HCT116 (cell line): ENCODE measurements at regions not wholly inside any gene's neighbourhood (a gene's known extent, or its start where the extent isn't known, plus 50 kb on each side); places are given as distances from the start of the nearest gene placed in this dataset.

ENCODE experiments used
- ATAC-seq: fragments of 200-7000 bp; cut with Tn5 transposase; 2 replicates; pipeline ENCODE4 v1.9.1; 2020; ENCODE audit warnings: mild to moderate bottlenecking, moderate library complexity
- BruUV-seq: library from RNA; stranded (reverse); fragments of 400-500 nt; replicated peaks from 2 replicates; lab custom pipeline; 2021; lab: Mats Ljungman, UMichigan
- CTCF ChIA-PET: fragments of 300-600 bp; sonication (Branson Sonifier 250); formaldehyde crosslinking; loops from one replicate; lab custom pipeline; 2021; ENCODE audit warnings: antibody characterized with exemption; lab: Charles Lee
- POLR2A ChIA-PET: fragments of 300-600, 350-600 bp; sonication (Branson Sonifier 250); formaldehyde crosslinking; loops from one replicate; lab custom pipeline; 2021; ENCODE audit warnings: antibody characterized with exemption; lab: Charles Lee
- RAD21 ChIA-PET, 2 experiments: fragments of 300-600 bp; sonication (Branson Sonifier 250); formaldehyde crosslinking; loops; one replicate each; lab custom pipeline; 2023; ENCODE audit warnings: low total read pairs in 2 of 2; ENCODE audit not compliant: uncharacterized antibody in 2 of 2, unreplicated experiment in 2 of 2, low non-redundant PET in 1 of 2; lab: Charles Lee
- DNase-seq: peaks from one replicate; pipeline ENCODE4 v3.0.0-alpha.2; 2010; ENCODE audit warnings: low read depth, low spot score
- H2AFZ ChIP-seq: fragments of 200-600 bp; shearing (Covaris generic), sonication (generic); 2 replicates; pipeline ENCODE4 v1.6.1; 2017; ENCODE audit warnings: low read depth, mixed run types, mixed read lengths, antibody characterized with exemption, low read length; ENCODE audit not compliant: poor library complexity, severe bottlenecking
- H3K27ac ChIP-seq: 2 replicates; pipeline ENCODE4 v1.5.1; 2012; ENCODE audit warnings: low read depth, low read length
- H3K27me3 ChIP-seq: fragments of 200-600 bp; sonication (generic); 2 replicates; pipeline ENCODE4 v1.6.1; 2016; ENCODE audit warnings: mixed run types, low read length, mixed read lengths; ENCODE audit not compliant: insufficient read depth
- H3K36me3 ChIP-seq, 2 experiments: fragments of 200-500 bp in 1 of 2; fragments of 200-600 bp in 1 of 2; sonication (Bioruptor generic) in 1 of 2; sonication (generic) in 1 of 2; 2 replicates each; pipeline versions ENCODE4 v1.5.1 to v1.6.1; 2014 to 2016; ENCODE audit warnings: low read length in 2 of 2, inconsistent platforms in 1 of 2, mixed read lengths in 1 of 2, mixed run types in 1 of 2; ENCODE audit not compliant: insufficient read depth in 2 of 2, control insufficient read depth in 1 of 2
- H3K4me1 ChIP-seq, 2 experiments: fragments of 200-600 bp in 1 of 2; sonication (generic) in 1 of 2; 2 replicates each; pipeline versions ENCODE4 v1.5.1 to v1.6.1; 2012 to 2017; ENCODE audit warnings: low read length in 2 of 2, inconsistent platforms in 1 of 2, mild to moderate bottlenecking in 1 of 2, mixed read lengths in 1 of 2, mixed run types in 1 of 2, moderate library complexity in 1 of 2; ENCODE audit not compliant: insufficient read depth in 2 of 2, control insufficient read depth in 1 of 2
- H3K4me2 ChIP-seq: fragments of 200-600 bp; sonication (generic); 2 replicates; pipeline ENCODE4 v1.6.1; 2017; ENCODE audit warnings: mixed run types, low read length, mixed read lengths
- H3K4me3 ChIP-seq, 2 experiments: fragments of 200-600 bp in 1 of 2; sonication (generic) in 1 of 2; replicated peaks in 1 of 2; 2 replicates each; pipeline ENCODE4 v1.5.1; 2011 to 2016; ENCODE audit warnings: low read length in 2 of 2, control low read depth in 1 of 2, low read depth in 1 of 2, mild to moderate bottlenecking in 1 of 2, mixed read lengths in 1 of 2, mixed run types in 1 of 2
- H3K79me2 ChIP-seq: fragments of 200-600 bp; sonication (generic); 2 replicates; pipeline ENCODE4 v1.6.1; 2017; ENCODE audit warnings: mild to moderate bottlenecking, mixed run types, low read length, moderate library complexity, mixed read lengths; ENCODE audit not compliant: insufficient read depth
- H3K9ac ChIP-seq: fragments of 200-600 bp; sonication (generic); 2 replicates; pipeline ENCODE4 v1.6.1; 2016; ENCODE audit warnings: low read length, mixed read lengths
- H3K9me2 ChIP-seq: fragments of 200-600 bp; sonication (generic), shearing (Covaris generic); 2 replicates; pipeline ENCODE4 v1.6.1; 2017; ENCODE audit warnings: mixed run types, mild to moderate bottlenecking, moderate library complexity; ENCODE audit not compliant: insufficient read depth
- H3K9me3 ChIP-seq, 2 experiments: fragments of 200-500 bp in 1 of 2; fragments of 200-600 bp in 1 of 2; sonication (Bioruptor generic) in 1 of 2; sonication (generic) in 1 of 2; 2 replicates each; pipeline ENCODE4 v1.6.1; 2014 to 2017; ENCODE audit warnings: low read length in 2 of 2, mixed read lengths in 2 of 2, inconsistent platforms in 1 of 2, low read depth in 1 of 2, mild to moderate bottlenecking in 1 of 2, mixed run types in 1 of 2, moderate library complexity in 1 of 2; ENCODE audit not compliant: control insufficient read depth in 1 of 2, insufficient read depth in 1 of 2
- H4K20me1 ChIP-seq: fragments of 200-600 bp; sonication (generic), shearing (Covaris generic); 2 replicates; pipeline ENCODE4 v1.6.1; 2017; ENCODE audit warnings: mixed run types, mild to moderate bottlenecking, moderate library complexity; ENCODE audit not compliant: insufficient read depth
- ATF3 ChIP-seq: IDR thresholded peaks from 2 replicates; pipeline ENCODE4 v1.6.1; 2012
- CBX3 ChIP-seq: IDR thresholded peaks from 2 replicates; pipeline ENCODE4 v1.6.1; 2012; ENCODE audit warnings: low read depth
- CEBPB ChIP-seq: IDR thresholded peaks from 2 replicates; pipeline ENCODE4 v1.6.1; 2012; ENCODE audit warnings: low read depth
- EGR1 ChIP-seq: IDR thresholded peaks from 2 replicates; pipeline ENCODE4 v1.6.1; 2012; ENCODE audit warnings: low read depth
- ELF1 ChIP-seq: IDR thresholded peaks from 2 replicates; pipeline ENCODE4 v1.6.1; 2012; ENCODE audit warnings: low read depth, borderline replicate concordance
- EZH2 ChIP-seq: fragments of 200-600 bp; sonication (generic); IDR thresholded peaks from 2 replicates; pipeline ENCODE4 v1.6.1; 2017; ENCODE audit warnings: antibody characterized with exemption, mixed run types
- EZH2phosphoT487 ChIP-seq: fragments of 200-600 bp; IDR thresholded peaks from 2 replicates; pipeline ENCODE4 v1.6.1; 2018; ENCODE audit warnings: antibody characterized with exemption, borderline replicate concordance
- FOSL1 ChIP-seq: IDR thresholded peaks from 2 replicates; pipeline ENCODE4 v1.6.1; 2012; ENCODE audit warnings: low read depth
- JUND ChIP-seq: IDR thresholded peaks from 2 replicates; pipeline ENCODE4 v1.6.1; 2012
- POLR2A ChIP-seq: IDR thresholded peaks from 2 replicates; pipeline ENCODE4 v1.7.0; 2011; ENCODE audit warnings: borderline replicate concordance; ENCODE audit not compliant: insufficient read depth, insufficient read length; ENCODE audit errors: extremely low read depth
- POLR2AphosphoS5 ChIP-seq: IDR thresholded peaks from 2 replicates; pipeline ENCODE4 v1.6.1; 2011; ENCODE audit warnings: mild to moderate bottlenecking, low read depth, low read length, moderate library complexity
- RAD21 ChIP-seq: IDR thresholded peaks from 2 replicates; pipeline ENCODE4 v1.6.1; 2012; ENCODE audit warnings: low read depth, mild to moderate bottlenecking
- SIN3A ChIP-seq: IDR thresholded peaks from 2 replicates; pipeline ENCODE4 v1.6.1; 2012; ENCODE audit warnings: low read depth
- SP1 ChIP-seq: IDR thresholded peaks from 2 replicates; pipeline ENCODE4 v1.6.1; 2012; ENCODE audit warnings: low read depth
- SRF ChIP-seq: IDR thresholded peaks from 2 replicates; pipeline ENCODE4 v1.6.1; 2012; ENCODE audit warnings: low read depth
- YY1 ChIP-seq: IDR thresholded peaks from 2 replicates; pipeline ENCODE4 v1.6.1; 2011; ENCODE audit warnings: low read length, low read depth, moderate library complexity, mild to moderate bottlenecking; ENCODE audit not compliant: insufficient replicate concordance; ENCODE audit errors: extremely low read depth
- ZFX ChIP-seq: fragments of 450-650 bp; IDR thresholded peaks from 2 replicates; pipeline ENCODE4 v1.6.1; 2017
- ZNF274 ChIP-seq: fragments of 200-500 bp; sonication (Bioruptor generic); IDR thresholded peaks from 2 replicates; pipeline ENCODE4 v1.6.1; 2014; ENCODE audit warnings: mild to moderate bottlenecking, low read depth, low read length, inconsistent platforms
- intact Hi-C: fragments of 100-400 bp; cut with micrococcal nuclease; formaldehyde crosslinking; loops from 2 replicates; pipeline ENCODE4 v1.10.0; 2022
- TF ChIP-seq, protein P1 (sequence below), 3 experiments: fragments of 200-600 bp in 1 of 3; sonication (generic) in 1 of 3; IDR thresholded peaks in 2 of 3; conservative IDR thresholded peaks in 1 of 3; 2 replicates each; pipeline ENCODE4 v1.5.1; 2012 to 2017; ENCODE audit warnings: low read depth in 2 of 3, low read length in 2 of 3, antibody characterized with exemption in 1 of 3, borderline replicate concordance in 1 of 3, control low read depth in 1 of 3, mild to moderate bottlenecking in 1 of 3, mixed read lengths in 1 of 3, mixed run types in 1 of 3, moderate library complexity in 1 of 3; ENCODE audit not compliant: insufficient read depth in 1 of 3
- TF ChIP-seq, protein P2 (sequence below): IDR thresholded peaks from 2 replicates; pipeline ENCODE4 v1.6.1; 2012

- TF ChIP-seq YY1, result peak; percentile 27
- peak; percentile 71 for TF ChIP-seq POLR2AphosphoS5
- no peak for TF ChIP-seq ZFX
- no peak for TF ChIP-seq ELF1
- no peak for TF ChIP-seq EZH2
- TF ChIP-seq CBX3, result peak; percentile 98
- TF ChIP-seq, protein P1, sequence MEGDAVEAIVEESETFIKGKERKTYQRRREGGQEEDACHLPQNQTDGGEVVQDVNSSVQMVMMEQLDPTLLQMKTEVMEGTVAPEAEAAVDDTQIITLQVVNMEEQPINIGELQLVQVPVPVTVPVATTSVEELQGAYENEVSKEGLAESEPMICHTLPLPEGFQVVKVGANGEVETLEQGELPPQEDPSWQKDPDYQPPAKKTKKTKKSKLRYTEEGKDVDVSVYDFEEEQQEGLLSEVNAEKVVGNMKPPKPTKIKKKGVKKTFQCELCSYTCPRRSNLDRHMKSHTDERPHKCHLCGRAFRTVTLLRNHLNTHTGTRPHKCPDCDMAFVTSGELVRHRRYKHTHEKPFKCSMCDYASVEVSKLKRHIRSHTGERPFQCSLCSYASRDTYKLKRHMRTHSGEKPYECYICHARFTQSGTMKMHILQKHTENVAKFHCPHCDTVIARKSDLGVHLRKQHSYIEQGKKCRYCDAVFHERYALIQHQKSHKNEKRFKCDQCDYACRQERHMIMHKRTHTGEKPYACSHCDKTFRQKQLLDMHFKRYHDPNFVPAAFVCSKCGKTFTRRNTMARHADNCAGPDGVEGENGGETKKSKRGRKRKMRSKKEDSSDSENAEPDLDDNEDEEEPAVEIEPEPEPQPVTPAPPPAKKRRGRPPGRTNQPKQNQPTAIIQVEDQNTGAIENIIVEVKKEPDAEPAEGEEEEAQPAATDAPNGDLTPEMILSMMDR (IDR thresholded peaks at IDR 0.05 in 2 of 3, conservative IDR thresholded peaks at IDR 0.05 in 1 of 3; ENCODE audit: borderline replicate concordance in 1 of 3, insufficient read depth in 1 of 3, low read depth in 2 of 3, low read length in 2 of 3), result no peak
- 0 out of 2 replicates have a peak, but pooled peaks have one; percentile 16 for TF ChIP-seq EGR1
- TF ChIP-seq, protein P2, sequence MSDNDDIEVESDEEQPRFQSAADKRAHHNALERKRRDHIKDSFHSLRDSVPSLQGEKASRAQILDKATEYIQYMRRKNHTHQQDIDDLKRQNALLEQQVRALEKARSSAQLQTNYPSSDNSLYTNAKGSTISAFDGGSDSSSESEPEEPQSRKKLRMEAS, result peak; percentile 64
- peak; percentile 67 for TF ChIP-seq ATF3
These were observed 51.5 kb downstream of the SHOC1 start (continued) for GRCh38 chr9:111743275-111743674.

DNA sequence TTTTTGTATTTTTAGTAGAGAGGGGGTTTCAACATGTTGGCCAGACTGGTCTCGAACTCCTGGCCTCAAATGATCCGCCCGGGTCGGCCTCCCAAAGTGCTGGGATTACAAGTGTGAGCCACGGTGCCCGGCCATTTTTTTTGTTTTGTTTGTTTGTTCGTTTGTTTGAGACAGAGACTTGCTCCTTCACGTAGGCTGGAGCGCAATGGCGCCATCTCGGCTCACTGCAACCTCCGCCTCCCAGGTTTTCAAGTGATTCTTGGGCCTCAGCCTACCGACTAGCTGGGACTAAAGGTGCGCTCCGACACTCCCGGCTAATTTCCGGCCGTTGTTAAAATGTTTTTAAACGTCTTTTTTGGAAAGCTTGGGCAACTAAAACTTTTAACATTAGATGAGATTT lies 54.0 kb downstream of the SHOC1 start:
- Histone ChIP-seq H3K9me2 (no peaks in the 10 kb centered on the region), H2AFZ (no peak overlapping the region), H3K4me3 (no peak overlapping the region), H3K9me3 (no peaks in the 10 kb centered on the region), H3K36me3 (no peaks in the 10 kb centered on the region), H3K79me2 (no peaks in the 10 kb centered on the region), H3K27me3 (no peaks in the 10 kb centered on the region), H3K4me1 (peaks cover 10 to 25% of the 10 kb centered on the region in 2 experiments), H3K9ac (no peak overlapping the region), H3K27ac (no peak overlapping the region), H3K4me2 (no peak overlapping the region), H4K20me1 (no peaks in the 10 kb centered on the region)
- CTCF ChIA-PET, result no interaction called here
- POLR2A ChIA-PET, result no interaction called here
- intact Hi-C loops, result no loop called here
- DNase-seq (no peak), ATAC-seq (no peak)
- RAD21 ChIA-PET, result no interaction called here
- no TSS peak for BruUV-seq
- TF ChIP-seq EGR1 (no peak), SIN3A (no peak), POLR2A (no peak), ZNF274 (no peak), ZFX (no peak), RAD21 (no peak), EZH2 (no peak), CBX3 (no peak), CEBPB (no peak), SRF (no peak), FOSL1 (no peak), ELF1 (no peak), SP1 (no peak), JUND (no peak), ATF3 (no peak), EZH2phosphoT487 (no peak)
- TF ChIP-seq, protein P1 (IDR thresholded peaks at IDR 0.05 in 2 of 3, conservative IDR thresholded peaks at IDR 0.05 in 1 of 3; ENCODE audit: borderline replicate concordance in 1 of 3, insufficient read depth in 1 of 3, low read depth in 2 of 3, low read length in 2 of 3), result no peak
- TF ChIP-seq, protein P2, result no peak
